IMR-90 (cell line): ENCODE measurements at regions not wholly inside any gene's neighbourhood (a gene's known extent, or its start where the extent isn't known, plus 50 kb on each side); places are given as distances from the start of the nearest gene placed in this dataset.

Source experiments
- BHLHE40 ChIP-seq: fragments of 150-350 bp; IDR thresholded peaks from 2 replicates; pipeline ENCODE4 v1.6.1; 2016; ENCODE audit warnings: mild to moderate bottlenecking, low read depth, low read length
- CEBPB ChIP-seq: IDR thresholded peaks from 2 replicates; pipeline ENCODE4 v1.6.1; 2012; ENCODE audit warnings: low read depth, low read length, improper control_type of control experiment
- CHD1 ChIP-seq: IDR thresholded peaks from 2 replicates; pipeline ENCODE4 v1.6.1; 2012; ENCODE audit warnings: low read depth, low read length, improper control_type of control experiment
- FOS ChIP-seq: fragments of 150-350 bp; IDR thresholded peaks from 2 replicates; pipeline ENCODE4 v1.6.1; 2016; ENCODE audit warnings: low read depth, low read length
- MAZ ChIP-seq: IDR thresholded peaks from 2 replicates; pipeline ENCODE4 v1.6.1; 2012; ENCODE audit warnings: low read depth, mild to moderate bottlenecking, low read length, improper control_type of control experiment, moderate library complexity, borderline replicate concordance
- MXI1 ChIP-seq: IDR thresholded peaks from 2 replicates; pipeline ENCODE4 v1.6.1; 2012; ENCODE audit warnings: low read depth, mild to moderate bottlenecking, low read length, moderate library complexity, borderline replicate concordance
- POLR2A ChIP-seq: IDR thresholded peaks from 2 replicates; pipeline ENCODE4 v1.6.1; 2012; ENCODE audit warnings: mild to moderate bottlenecking, low read depth, low read length
- RAD21 ChIP-seq: IDR thresholded peaks from 2 replicates; pipeline ENCODE4 v1.6.1; 2012; ENCODE audit warnings: low read length, improper control_type of control experiment
- RCOR1 ChIP-seq: IDR thresholded peaks from 2 replicates; pipeline ENCODE4 v1.6.1; 2012; ENCODE audit warnings: mild to moderate bottlenecking, low read length, improper control_type of control experiment; ENCODE audit not compliant: insufficient replicate concordance
- RFX5 ChIP-seq: IDR thresholded peaks from 2 replicates; pipeline ENCODE4 v1.8.0; 2012; ENCODE audit warnings: low read depth, mild to moderate bottlenecking, low read length, moderate library complexity
- SMC3 ChIP-seq: fragments of 150-350 bp; IDR thresholded peaks from 2 replicates; pipeline ENCODE4 v1.6.1; 2016; ENCODE audit warnings: low read depth, mild to moderate bottlenecking, antibody characterized with exemption, low read length, moderate library complexity
- TF ChIP-seq, protein P1 (sequence below): conservative IDR thresholded peaks from 2 replicates; pipeline ENCODE4 v1.5.1; 2012; ENCODE audit warnings: mild to moderate bottlenecking, low read depth, low read length, improper control_type of control experiment
- TF ChIP-seq, protein P2 (sequence below): fragments of 150-350 bp; IDR thresholded peaks from 2 replicates; pipeline ENCODE4 v1.6.1; 2016; ENCODE audit warnings: low read depth, mild to moderate bottlenecking, low read length, moderate library complexity, borderline replicate concordance
- TF ChIP-seq, protein P3 (sequence below): fragments of 150-350 bp; IDR thresholded peaks from 2 replicates; pipeline ENCODE4 v1.6.1; 2017; ENCODE audit warnings: mild to moderate bottlenecking, antibody characterized with exemption, low read length, low read depth

DNA sequence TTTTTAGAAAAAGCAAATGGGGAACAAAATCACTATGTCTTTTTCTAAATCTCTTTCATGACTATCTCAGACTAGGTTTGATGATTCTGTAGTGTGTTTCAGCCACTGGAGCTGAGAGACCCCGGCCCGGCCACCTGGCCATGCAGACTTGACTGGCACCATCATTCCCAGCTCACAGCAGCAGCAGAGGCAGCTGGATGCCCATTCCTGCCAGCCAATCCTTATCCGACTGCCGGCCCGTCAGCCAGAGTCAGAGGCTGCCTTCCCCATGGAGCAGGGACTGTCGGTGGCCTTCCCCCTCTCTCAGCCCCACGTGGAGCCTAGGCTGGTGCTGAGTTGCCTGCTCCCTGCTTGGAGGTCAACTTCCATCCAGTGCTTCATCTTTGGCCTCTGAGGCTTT lies 56.0 kb upstream of the WSB1 start:
- TF ChIP-seq, protein P1, sequence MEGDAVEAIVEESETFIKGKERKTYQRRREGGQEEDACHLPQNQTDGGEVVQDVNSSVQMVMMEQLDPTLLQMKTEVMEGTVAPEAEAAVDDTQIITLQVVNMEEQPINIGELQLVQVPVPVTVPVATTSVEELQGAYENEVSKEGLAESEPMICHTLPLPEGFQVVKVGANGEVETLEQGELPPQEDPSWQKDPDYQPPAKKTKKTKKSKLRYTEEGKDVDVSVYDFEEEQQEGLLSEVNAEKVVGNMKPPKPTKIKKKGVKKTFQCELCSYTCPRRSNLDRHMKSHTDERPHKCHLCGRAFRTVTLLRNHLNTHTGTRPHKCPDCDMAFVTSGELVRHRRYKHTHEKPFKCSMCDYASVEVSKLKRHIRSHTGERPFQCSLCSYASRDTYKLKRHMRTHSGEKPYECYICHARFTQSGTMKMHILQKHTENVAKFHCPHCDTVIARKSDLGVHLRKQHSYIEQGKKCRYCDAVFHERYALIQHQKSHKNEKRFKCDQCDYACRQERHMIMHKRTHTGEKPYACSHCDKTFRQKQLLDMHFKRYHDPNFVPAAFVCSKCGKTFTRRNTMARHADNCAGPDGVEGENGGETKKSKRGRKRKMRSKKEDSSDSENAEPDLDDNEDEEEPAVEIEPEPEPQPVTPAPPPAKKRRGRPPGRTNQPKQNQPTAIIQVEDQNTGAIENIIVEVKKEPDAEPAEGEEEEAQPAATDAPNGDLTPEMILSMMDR = no peak
- TF ChIP-seq, protein P2, sequence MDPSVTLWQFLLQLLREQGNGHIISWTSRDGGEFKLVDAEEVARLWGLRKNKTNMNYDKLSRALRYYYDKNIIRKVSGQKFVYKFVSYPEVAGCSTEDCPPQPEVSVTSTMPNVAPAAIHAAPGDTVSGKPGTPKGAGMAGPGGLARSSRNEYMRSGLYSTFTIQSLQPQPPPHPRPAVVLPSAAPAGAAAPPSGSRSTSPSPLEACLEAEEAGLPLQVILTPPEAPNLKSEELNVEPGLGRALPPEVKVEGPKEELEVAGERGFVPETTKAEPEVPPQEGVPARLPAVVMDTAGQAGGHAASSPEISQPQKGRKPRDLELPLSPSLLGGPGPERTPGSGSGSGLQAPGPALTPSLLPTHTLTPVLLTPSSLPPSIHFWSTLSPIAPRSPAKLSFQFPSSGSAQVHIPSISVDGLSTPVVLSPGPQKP = no peak
- no peak for TF ChIP-seq RFX5
- TF ChIP-seq SMC3 = no peak
- no peak for TF ChIP-seq CEBPB
- TF ChIP-seq, protein P3, sequence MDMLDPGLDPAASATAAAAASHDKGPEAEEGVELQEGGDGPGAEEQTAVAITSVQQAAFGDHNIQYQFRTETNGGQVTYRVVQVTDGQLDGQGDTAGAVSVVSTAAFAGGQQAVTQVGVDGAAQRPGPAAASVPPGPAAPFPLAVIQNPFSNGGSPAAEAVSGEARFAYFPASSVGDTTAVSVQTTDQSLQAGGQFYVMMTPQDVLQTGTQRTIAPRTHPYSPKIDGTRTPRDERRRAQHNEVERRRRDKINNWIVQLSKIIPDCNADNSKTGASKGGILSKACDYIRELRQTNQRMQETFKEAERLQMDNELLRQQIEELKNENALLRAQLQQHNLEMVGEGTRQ = no peak
- TF ChIP-seq POLR2A = no peak
- TF ChIP-seq MXI1 = no peak
- TF ChIP-seq RAD21 = no peak
- TF ChIP-seq CHD1 = no peak
- TF ChIP-seq BHLHE40 = no peak
- TF ChIP-seq MAZ = no peak
- TF ChIP-seq RCOR1 = no peak
- TF ChIP-seq FOS = no peak
